Body of pancreas (tissue), 4 donors: ENCODE measurements at regions not wholly inside any gene's neighbourhood (a gene's known extent, or its start where the extent isn't known, plus 50 kb on each side); places are given as distances from the start of the nearest gene placed in this dataset.

Experiments
- ATAC-seq: fragments of 150-250 bp; one replicate; pipeline ENCODE4 v1.9.1; 2016
- DNase-seq, 4 donors: peaks; one replicate each; pipeline ENCODE4 v3.0.0-alpha.2; 2019
- H3K27ac ChIP-seq, 4 donors: fragments of 200-600 bp; sonication (generic); 1 replicate in 3 of 4; 2 replicates in 1 of 4; pipeline versions ENCODE4 v1.5.1 to v1.6.1; 2016 to 2019; ENCODE audit warnings: mild to moderate bottlenecking in 1 of 4, mixed read lengths in 1 of 4, moderate library complexity in 1 of 4
- H3K27me3 ChIP-seq, 2 donors: fragments of 200-600 bp; sonication (generic); one replicate each; pipeline ENCODE4 v1.6.0; 2016; ENCODE audit warnings: mild to moderate bottlenecking in 1 of 2
- H3K36me3 ChIP-seq, 2 donors: fragments of 200-600 bp; sonication (generic); replicated peaks in 1 of 2; 2 replicates each; pipeline ENCODE4 v1.5.1; 2016; ENCODE audit warnings: low read depth in 2 of 2; ENCODE audit not compliant: insufficient read depth in 1 of 2
- H3K4me1 ChIP-seq: fragments of 200-600 bp; sonication (generic); one replicate; pipeline ENCODE4 v1.6.0; 2016
- H3K4me3 ChIP-seq, 2 donors: fragments of 200-600 bp; sonication (generic); 1 replicate in 1 of 2; 2 replicates in 1 of 2; pipeline ENCODE4 v1.5.1; 2016 to 2019
- H3K9me3 ChIP-seq, 3 donors: fragments of 200-600 bp; sonication (generic); 1 replicate in 2 of 3; 2 replicates in 1 of 3; pipeline ENCODE4 v1.5.1; 2016
- POLR2A ChIP-seq, 3 donors: fragments of 450-650 bp; IDR thresholded peaks; one replicate each; pipeline ENCODE4 v1.6.1; 2016; ENCODE audit warnings: antibody characterized with exemption in 3 of 3, mild to moderate bottlenecking in 2 of 3
- WGBS, 2 donors: methylation state at CpG; one replicate each; pipeline ENCODE4 v1.1.5; 2017; 5-methylcytosine and 5-hydroxymethylcytosine counted together
- intact Hi-C: fragments of 100-400 bp; cut with DNase I; formaldehyde crosslinking; loops from one replicate; pipeline ENCODE4 v1.15.1; 2023
- TF ChIP-seq, protein P1 (sequence below), 7 experiments: fragments of 450-650 bp in 4 of 7; fragments of 200-600 bp in 3 of 7; sonication (generic) in 3 of 7; IDR thresholded peaks; one replicate each; pipeline ENCODE4 v1.5.1; 2016 to 2019; ENCODE audit warnings: antibody characterized with exemption in 7 of 7

DNA sequence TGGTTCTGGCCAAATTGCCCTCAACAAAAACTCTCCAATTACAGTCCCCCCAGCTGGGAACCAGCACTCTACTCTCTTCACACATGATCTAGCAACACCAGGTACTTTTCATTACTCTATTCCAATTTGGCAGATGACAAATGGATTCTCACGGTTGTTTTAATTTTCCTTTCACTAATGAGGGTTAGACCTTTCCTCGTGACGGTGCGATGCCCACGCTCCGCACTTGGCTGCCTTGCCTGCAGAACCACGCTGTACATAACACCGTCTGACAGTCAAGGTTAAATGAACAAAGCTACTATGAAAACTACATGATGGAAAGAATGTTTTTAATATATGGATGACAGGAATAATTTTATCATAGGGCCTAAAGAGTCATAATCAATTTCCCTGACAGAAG is 141.5 kb downstream of the FBXO15 start:
- ATAC-seq (no peak), DNase-seq (no peak)
- intact Hi-C loops = no loop called here
- H3K9me3 ChIP-seq = no peaks in the 10 kb centered on the region
- no peak overlapping the region for H3K4me3 ChIP-seq
- H3K27ac ChIP-seq = no peak overlapping the region
- no peak for TF ChIP-seq POLR2A (IDR thresholded peaks at IDR 0.05)
- TF ChIP-seq, protein P1, sequence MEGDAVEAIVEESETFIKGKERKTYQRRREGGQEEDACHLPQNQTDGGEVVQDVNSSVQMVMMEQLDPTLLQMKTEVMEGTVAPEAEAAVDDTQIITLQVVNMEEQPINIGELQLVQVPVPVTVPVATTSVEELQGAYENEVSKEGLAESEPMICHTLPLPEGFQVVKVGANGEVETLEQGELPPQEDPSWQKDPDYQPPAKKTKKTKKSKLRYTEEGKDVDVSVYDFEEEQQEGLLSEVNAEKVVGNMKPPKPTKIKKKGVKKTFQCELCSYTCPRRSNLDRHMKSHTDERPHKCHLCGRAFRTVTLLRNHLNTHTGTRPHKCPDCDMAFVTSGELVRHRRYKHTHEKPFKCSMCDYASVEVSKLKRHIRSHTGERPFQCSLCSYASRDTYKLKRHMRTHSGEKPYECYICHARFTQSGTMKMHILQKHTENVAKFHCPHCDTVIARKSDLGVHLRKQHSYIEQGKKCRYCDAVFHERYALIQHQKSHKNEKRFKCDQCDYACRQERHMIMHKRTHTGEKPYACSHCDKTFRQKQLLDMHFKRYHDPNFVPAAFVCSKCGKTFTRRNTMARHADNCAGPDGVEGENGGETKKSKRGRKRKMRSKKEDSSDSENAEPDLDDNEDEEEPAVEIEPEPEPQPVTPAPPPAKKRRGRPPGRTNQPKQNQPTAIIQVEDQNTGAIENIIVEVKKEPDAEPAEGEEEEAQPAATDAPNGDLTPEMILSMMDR (IDR thresholded peaks at IDR 0.05) = no peak
- H3K4me1 ChIP-seq = no peaks in the 10 kb centered on the region
- H3K36me3 ChIP-seq = no peaks in the 10 kb centered on the region
- 73 to 75% methylated on average over 8 of the region's 8 CpGs for WGBS, 2 donors
- no peaks in the 10 kb centered on the region for H3K27me3 ChIP-seq

DNA sequence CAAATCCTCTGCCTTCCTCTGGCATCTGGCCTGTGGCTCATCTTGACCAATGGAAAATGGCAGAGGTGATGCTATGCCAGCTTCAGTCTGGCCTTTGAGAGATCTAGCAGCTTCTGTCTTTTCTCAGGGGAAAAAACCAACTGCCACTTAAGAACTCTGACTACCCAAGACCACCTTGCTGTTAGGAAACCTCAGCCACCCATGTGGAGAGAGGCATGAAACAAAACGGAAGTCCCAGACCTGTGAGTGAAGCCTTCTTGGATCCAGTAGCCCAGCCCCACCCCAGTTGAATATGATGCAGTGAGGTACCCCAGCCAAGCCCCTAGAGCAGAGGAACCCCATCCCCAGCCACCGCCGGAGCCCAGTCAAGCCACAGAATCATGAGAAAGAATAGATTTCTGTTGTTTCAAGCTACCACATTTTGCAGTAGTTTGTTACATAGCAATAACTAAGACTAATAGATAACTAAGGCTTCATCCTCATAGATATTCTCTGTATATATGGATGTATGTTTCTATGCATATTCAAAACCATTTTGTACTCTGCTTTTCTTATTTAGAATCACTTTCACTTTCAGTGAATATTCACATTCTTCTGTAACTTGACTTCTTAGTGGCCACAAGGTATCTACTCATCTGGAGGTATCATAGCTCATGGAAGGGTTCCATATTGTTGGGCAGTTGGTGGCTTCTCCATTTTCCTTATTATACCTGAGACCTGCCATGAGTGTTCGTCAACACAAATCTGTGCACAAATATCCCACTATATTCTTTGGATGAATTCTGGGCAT is 142.1 kb downstream of the FBXO15 start:
- intact Hi-C loops = no loop called here
- WGBS, 2 donors = 71 to 74% methylated on average over 4 of the region's 4 CpGs

DNA sequence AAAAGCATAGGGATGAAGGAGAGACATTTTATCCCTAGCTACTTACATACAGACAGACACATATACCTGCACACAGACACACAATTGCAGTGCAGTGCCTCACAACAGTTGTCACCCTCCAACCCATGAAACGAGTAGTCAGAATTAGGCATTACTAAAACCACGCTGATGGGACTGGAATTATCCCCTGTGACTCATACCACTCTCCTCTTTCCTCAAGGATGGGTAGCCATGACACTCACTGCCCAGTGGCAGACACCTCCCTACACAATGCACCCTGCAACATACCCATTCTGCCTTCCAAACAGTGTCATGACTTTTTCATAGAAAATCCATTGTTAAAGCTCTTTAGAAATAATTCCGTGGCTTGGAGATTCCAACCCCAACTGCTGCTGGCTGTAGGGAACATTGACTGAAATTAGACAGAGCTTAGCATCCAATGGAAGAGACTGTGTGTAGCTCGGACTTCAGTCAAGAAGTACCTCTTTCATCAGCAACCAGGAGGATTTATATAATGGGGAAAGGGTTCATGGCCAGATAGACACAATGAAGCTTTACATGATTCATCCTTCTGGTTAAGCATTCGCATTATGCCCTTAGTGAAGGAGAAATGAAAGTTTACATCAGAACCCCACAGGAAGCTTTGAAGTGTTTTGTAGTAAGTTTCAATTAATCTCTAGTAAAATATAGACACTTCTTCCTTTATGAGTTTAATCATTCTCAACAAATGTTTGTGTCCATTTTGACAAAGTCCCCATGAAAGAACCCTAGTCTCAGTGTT is 155.2 kb downstream of the FBXO15 start:
- intact Hi-C loops = no loop called here

More for the DNA sequence above, 142.1 kb downstream of the FBXO15 start:
- Histone ChIP-seq H3K9me3 (no peaks in the 10 kb centered on the region), H3K27ac (no peak overlapping the region), H3K27me3 (no peaks in the 10 kb centered on the region), H3K36me3 (no peaks in the 10 kb centered on the region), H3K4me3 (no peak overlapping the region), H3K4me1 (no peaks in the 10 kb centered on the region)
- TF ChIP-seq, protein P1 (IDR thresholded peaks at IDR 0.05) = no peak
- no peak for TF ChIP-seq POLR2A (IDR thresholded peaks at IDR 0.05)
- ATAC-seq = no peak
- no peak for DNase-seq

DNA sequence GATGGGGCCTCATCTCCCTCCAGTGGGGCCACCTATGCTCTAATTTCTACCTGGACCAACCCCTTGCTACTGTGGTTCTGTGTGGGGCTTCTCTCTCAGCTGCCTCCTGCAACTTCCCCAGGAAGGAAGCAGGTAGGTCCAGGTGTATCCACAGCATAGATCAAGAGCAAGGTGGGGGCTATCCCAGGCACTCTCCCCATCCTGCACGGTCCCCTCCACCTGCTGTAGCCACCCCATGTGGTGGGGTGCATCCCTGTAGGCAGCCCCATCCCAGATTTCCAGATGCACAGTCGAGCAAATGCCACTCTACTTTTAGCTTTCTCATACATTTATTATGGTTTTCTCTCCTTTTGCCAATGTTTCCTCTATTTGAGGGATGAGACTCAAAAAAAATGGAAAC is 156.1 kb downstream of the FBXO15 start:
- no peaks in the 10 kb centered on the region for H3K9me3 ChIP-seq
- H3K36me3 ChIP-seq = no peaks in the 10 kb centered on the region
- H3K4me1 ChIP-seq = no peaks in the 10 kb centered on the region
- DNase-seq = no peak
- TF ChIP-seq POLR2A (IDR thresholded peaks at IDR 0.05) = no peak
- TF ChIP-seq, protein P1 (IDR thresholded peaks at IDR 0.05) = no peak
- H3K27me3 ChIP-seq = no peaks in the 10 kb centered on the region
- no peak overlapping the region for H3K27ac ChIP-seq
- no peak overlapping the region for H3K4me3 ChIP-seq
- 38 to 58% methylated on average over 2 of the region's 2 CpGs for WGBS, 2 donors
- intact Hi-C loops = no loop called here
- ATAC-seq = no peak

More for the DNA sequence above, 155.2 kb downstream of the FBXO15 start:
- Histone ChIP-seq H3K36me3 (no peaks in the 10 kb centered on the region), H3K4me1 (no peaks in the 10 kb centered on the region), H3K27me3 (no peaks in the 10 kb centered on the region), H3K9me3 (no peaks in the 10 kb centered on the region), H3K27ac (no peak overlapping the region), H3K4me3 (no peak overlapping the region)
- TF ChIP-seq, protein P1 (IDR thresholded peaks at IDR 0.05) = no peak
- TF ChIP-seq POLR2A (IDR thresholded peaks at IDR 0.05) = no peak
- 53 to 63% methylated on average over 5 of the region's 5 CpGs for WGBS, 2 donors
- no peak for ATAC-seq
- DNase-seq = no peak
